ENCODE measurements at regions not wholly inside any gene's neighbourhood (a gene's known extent, or its start where the extent isn't known, plus 50 kb on each side); places are given as distances from the start of the nearest gene placed in this dataset.

DNA sequence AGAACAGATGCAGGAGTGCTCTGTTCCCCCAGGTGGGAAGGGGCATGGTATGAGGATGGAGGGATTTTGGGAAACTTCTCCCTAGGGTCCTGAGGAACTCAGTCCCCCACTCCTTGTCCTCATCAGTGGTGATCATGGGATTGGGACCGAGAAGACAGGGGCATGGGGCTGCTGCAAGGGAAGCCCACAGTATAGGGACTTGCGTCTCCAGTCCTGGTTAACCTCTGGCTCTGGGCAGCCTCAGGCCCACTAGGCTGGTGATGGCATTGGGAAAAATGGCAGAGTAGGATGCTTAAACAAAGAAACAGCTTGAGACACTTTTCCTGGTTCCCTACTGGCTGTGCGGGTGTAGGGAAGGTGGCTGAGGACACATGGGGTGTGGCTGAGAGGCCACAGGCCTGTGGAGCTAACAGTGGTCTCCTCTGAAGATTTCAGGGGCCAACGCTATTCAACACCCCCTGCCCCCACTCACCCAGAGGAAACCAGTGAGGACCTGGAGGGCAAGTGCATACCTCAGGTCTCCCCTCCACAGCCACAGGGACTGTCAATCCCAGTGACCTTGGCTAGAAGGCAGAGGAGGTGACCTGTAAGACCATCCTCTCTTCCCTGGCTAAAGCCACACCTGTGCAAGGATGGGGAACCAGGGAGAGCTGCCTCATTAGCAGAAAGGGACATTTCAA is 261.3 kb downstream of the CCSER2 start:
- TF ChIP-seq, protein P1, sequence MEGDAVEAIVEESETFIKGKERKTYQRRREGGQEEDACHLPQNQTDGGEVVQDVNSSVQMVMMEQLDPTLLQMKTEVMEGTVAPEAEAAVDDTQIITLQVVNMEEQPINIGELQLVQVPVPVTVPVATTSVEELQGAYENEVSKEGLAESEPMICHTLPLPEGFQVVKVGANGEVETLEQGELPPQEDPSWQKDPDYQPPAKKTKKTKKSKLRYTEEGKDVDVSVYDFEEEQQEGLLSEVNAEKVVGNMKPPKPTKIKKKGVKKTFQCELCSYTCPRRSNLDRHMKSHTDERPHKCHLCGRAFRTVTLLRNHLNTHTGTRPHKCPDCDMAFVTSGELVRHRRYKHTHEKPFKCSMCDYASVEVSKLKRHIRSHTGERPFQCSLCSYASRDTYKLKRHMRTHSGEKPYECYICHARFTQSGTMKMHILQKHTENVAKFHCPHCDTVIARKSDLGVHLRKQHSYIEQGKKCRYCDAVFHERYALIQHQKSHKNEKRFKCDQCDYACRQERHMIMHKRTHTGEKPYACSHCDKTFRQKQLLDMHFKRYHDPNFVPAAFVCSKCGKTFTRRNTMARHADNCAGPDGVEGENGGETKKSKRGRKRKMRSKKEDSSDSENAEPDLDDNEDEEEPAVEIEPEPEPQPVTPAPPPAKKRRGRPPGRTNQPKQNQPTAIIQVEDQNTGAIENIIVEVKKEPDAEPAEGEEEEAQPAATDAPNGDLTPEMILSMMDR (IDR thresholded peaks at IDR 0.05) = no peak
- TF ChIP-seq POLR2A (IDR thresholded peaks at IDR 0.05) (no peak), POLR2AphosphoS5 (IDR thresholded peaks at IDR 0.05) (no peak)
